ENCODE measurements at regions not wholly inside any gene's neighbourhood (a gene's known extent, or its start where the extent isn't known, plus 50 kb on each side); places are given as distances from the start of the nearest gene placed in this dataset.
"Not testable (repeated sequence)": the region's sequence is repeated elsewhere in the genome, so short reads cannot be mapped to it uniquely, and the experiment has no call there.

DNA sequence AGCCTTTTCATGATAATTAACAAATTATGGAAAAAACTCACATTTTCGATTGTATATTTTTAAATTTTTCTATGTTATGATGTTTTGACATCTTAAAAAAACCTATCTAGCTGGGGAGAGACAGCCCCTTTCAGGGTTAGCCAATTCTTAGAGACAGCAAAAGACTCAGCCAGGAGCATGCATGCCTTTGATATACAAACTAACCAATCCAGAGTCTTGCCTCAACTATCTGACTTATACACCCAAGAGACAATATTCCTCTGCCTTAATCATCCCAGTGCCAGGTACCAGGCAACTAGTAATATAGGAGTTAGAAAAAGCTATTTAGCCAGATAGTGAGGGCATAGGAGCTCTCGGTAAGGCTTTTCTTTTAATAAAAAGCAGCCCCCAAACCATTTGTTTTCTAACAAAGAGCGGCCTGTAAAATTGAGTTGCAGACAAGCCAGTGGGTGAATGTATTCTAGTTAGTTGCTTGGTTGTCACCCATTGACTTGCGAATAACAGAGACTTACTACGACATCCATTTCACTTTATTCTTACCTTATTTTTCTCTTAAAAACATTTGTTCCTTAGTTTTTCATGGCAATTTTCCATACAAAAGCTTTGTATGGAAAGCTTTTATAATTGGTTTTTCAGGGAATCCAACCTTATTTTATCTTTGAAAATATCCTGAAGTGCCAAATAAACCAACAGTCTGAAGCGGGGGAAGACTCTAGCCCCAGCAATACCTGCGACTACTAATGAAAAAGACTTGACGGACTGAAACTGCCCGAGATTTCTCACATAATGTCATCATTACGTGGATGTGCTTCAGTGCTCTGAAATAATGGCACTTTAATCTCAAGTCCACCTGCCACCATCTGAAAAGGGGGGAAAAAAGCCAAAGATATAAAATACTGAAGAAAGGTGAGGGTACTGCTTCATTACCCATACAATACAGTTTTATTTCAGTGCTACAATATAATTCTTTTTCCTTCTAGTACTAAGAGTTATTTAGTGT, 64.6 kb upstream of the ATP2C1 start:
- ChIA-PET CTCF (no interaction called here), POLR2A (no interaction called here)
- DNase-seq (ENCODE audit: extremely low spot score), result no peak
- TF ChIP-seq ELF4 (IDR thresholded peaks at IDR 0.05) (no peak), TARDBP (IDR thresholded peaks at IDR 0.05) (no peak), ARNT (IDR thresholded peaks at IDR 0.05) (no peak), FOXK2 (IDR thresholded peaks at IDR 0.05) (no peak), CTBP1 (IDR thresholded peaks at IDR 0.05; ENCODE audit: borderline replicate concordance) (no peak), FOXA1 (IDR thresholded peaks at IDR 0.05) (no peak), LEF1 (IDR thresholded peaks at IDR 0.05; ENCODE audit: borderline replicate concordance) (no peak), NFRKB (IDR thresholded peaks at IDR 0.05) (no peak), SP1 (IDR thresholded peaks at IDR 0.05) (no peak), L3MBTL2 (conservative IDR thresholded peaks at IDR 0.05) (no peak), BHLHE40 (IDR thresholded peaks at IDR 0.05; ENCODE audit: borderline replicate concordance) (no peak), FOXM1 (IDR thresholded peaks at IDR 0.05; ENCODE audit: borderline replicate concordance) (no peak), SUZ12 (IDR thresholded peaks at IDR 0.05) (no peak), HDGF (IDR thresholded peaks at IDR 0.05; ENCODE audit: borderline replicate concordance) (no peak), ZNF384 (IDR thresholded peaks at IDR 0.05) (no peak)
- TF ChIP-seq, protein P1, sequence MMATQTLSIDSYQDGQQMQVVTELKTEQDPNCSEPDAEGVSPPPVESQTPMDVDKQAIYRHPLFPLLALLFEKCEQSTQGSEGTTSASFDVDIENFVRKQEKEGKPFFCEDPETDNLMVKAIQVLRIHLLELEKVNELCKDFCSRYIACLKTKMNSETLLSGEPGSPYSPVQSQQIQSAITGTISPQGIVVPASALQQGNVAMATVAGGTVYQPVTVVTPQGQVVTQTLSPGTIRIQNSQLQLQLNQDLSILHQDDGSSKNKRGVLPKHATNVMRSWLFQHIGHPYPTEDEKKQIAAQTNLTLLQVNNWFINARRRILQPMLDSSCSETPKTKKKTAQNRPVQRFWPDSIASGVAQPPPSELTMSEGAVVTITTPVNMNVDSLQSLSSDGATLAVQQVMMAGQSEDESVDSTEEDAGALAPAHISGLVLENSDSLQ (IDR thresholded peaks at IDR 0.05), result no peak

DNA sequence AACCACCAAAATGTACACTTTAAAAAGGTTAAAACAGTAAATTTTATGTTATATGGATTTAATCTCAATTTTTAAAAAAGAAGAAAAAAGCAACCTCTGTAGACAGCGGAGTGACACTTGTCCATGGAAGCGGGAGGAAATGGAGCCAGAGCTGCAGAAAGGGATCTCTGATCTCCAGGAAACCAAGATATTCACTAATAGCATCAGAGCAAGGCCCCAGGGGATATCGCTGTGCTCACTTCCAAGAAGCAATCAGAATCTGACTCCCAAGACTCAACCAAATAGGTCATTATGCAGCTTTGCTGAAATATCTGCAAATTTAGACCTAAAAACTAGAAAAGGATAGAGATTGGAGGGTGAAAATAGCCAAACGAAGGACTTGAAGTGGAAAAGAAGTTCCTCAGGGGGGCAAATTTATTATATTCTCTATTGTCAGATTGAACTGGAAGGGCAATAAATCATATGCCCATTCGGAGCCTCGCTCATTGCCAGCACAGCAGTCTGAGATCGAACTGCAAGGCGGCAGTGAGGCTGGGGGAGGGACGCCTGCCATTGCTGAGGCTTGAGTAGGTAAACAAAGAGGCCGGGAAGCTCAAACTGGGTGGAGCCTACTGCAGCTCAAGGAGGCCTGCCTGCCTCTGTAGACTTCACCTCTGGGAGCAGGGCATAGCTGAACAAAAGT, 62.0 kb upstream of the ATP2C1 start:
- POLR2A ChIA-PET, result interaction anchor here (0.8 to 1.9 kb wide), 2 partner anchors 62 to 84 kb away, joined by 3 to 7 read pairs; partner anchors contain the start of gene ATP2C1
- CTCF ChIA-PET, result no interaction called here
- TF ChIP-seq, protein P1 (IDR thresholded peaks at IDR 0.05), result peak; percentile 86
- no peak for TF ChIP-seq CTBP1 (IDR thresholded peaks at IDR 0.05; ENCODE audit: borderline replicate concordance)
- DNase-seq (ENCODE audit: extremely low spot score), result peak; percentile 28

DNA sequence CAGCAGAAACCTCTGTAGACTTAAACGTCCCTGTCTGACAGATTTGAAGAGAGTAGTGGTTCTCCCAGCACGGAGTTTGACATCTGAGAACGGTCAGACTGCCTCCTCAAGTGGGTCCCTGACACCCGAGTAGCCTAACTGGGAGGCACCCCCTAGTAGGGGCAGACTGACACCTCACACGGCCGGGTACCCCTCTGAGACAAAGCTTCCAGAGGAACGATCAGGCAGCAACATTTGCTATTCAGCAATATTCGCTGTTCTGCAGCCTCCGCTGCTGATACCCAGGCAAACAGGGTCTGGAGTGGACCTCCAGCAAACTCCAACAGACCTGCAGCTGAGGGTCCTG, 61.5 kb upstream of the ATP2C1 start:
- POLR2A ChIA-PET, result interaction anchor here (0.8 to 1.9 kb wide), 2 partner anchors 61 to 85 kb away, joined by 3 to 7 read pairs; partner anchors contain the start of gene ATP2C1
- CTCF ChIA-PET; DNase-seq (ENCODE audit: extremely low spot score): not testable (repeated sequence)

DNA sequence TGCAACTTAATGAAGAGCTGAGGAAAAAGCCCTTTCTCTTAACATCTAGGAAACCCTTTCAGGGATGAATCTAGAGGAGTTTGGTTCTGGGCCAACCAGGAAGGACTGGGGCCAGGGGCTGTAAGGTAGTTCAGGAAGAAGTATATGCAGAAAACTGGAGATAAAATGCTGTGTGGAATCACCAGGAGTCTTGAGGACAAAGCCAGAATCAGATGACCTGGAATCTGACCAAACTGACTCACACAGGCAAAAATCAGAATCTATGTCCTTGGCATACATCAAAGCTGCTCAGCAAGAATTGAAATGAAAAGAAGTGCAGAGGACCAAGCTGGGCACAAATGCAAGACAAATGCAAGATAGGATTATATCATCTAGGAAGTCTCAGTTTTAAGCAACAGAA, 59.4 kb upstream of the ATP2C1 start:
- no peak for TF ChIP-seq NFRKB (IDR thresholded peaks at IDR 0.05)
- TF ChIP-seq SUZ12 (IDR thresholded peaks at IDR 0.05), result no peak
- TF ChIP-seq FOXK2 (IDR thresholded peaks at IDR 0.05), result no peak
- no peak for TF ChIP-seq FOXM1 (IDR thresholded peaks at IDR 0.05; ENCODE audit: borderline replicate concordance)
- no peak for TF ChIP-seq L3MBTL2 (conservative IDR thresholded peaks at IDR 0.05)
- TF ChIP-seq ZNF384 (IDR thresholded peaks at IDR 0.05), result no peak
- TF ChIP-seq FOXA1 (IDR thresholded peaks at IDR 0.05), result no peak
- no peak for TF ChIP-seq TARDBP (IDR thresholded peaks at IDR 0.05)
- no peak for TF ChIP-seq ELF4 (IDR thresholded peaks at IDR 0.05)
- no peak for TF ChIP-seq BHLHE40 (IDR thresholded peaks at IDR 0.05; ENCODE audit: borderline replicate concordance)
- no peak for TF ChIP-seq ARNT (IDR thresholded peaks at IDR 0.05)
- TF ChIP-seq CTBP1 (IDR thresholded peaks at IDR 0.05; ENCODE audit: borderline replicate concordance), result no peak
- TF ChIP-seq LEF1 (IDR thresholded peaks at IDR 0.05; ENCODE audit: borderline replicate concordance), result no peak
- no peak for TF ChIP-seq HDGF (IDR thresholded peaks at IDR 0.05; ENCODE audit: borderline replicate concordance)
- no peak for TF ChIP-seq SP1 (IDR thresholded peaks at IDR 0.05)
- TF ChIP-seq, protein P1 (IDR thresholded peaks at IDR 0.05), result no peak
- DNase-seq (ENCODE audit: extremely low spot score), result no peak
- ChIA-PET POLR2A (no interaction called here), CTCF (no interaction called here)

DNA sequence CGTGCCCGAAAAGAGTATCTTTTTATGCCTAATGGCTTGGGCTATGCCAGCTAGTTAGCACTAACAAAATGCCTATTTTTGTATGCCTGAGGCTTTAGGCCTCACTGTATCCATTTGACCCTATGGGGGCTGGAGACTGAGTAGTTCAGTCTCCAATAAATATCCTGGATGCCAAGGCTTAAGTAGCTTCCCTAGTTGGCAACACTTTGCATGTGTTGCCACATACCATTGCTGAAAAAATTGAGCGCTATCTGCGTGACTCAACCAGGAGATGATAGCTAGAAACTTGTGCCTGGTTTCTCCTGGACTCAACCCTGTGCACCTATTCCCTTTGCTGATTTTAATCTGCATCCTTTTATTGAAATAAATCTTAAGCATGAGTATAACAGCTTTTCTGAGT, 58.4 kb upstream of the ATP2C1 start:
- no peak for DNase-seq (ENCODE audit: extremely low spot score)
- ChIA-PET POLR2A (interaction anchor here (1.6 kb wide), 1 partner anchor 58 kb away, joined by 3 read pairs; the partner anchor contains the start of gene ATP2C1), CTCF (interaction anchor here (0.6 kb wide), 1 partner anchor 18 kb away, joined by 4 read pairs; no protein-coding TSS in a partner anchor)
- no peak for TF ChIP-seq FOXA1 (IDR thresholded peaks at IDR 0.05)
- TF ChIP-seq SUZ12 (IDR thresholded peaks at IDR 0.05), result no peak
- no peak for TF ChIP-seq ZNF384 (IDR thresholded peaks at IDR 0.05)
- TF ChIP-seq BHLHE40 (IDR thresholded peaks at IDR 0.05; ENCODE audit: borderline replicate concordance), result no peak
- no peak for TF ChIP-seq ELF4 (IDR thresholded peaks at IDR 0.05)

DNA sequence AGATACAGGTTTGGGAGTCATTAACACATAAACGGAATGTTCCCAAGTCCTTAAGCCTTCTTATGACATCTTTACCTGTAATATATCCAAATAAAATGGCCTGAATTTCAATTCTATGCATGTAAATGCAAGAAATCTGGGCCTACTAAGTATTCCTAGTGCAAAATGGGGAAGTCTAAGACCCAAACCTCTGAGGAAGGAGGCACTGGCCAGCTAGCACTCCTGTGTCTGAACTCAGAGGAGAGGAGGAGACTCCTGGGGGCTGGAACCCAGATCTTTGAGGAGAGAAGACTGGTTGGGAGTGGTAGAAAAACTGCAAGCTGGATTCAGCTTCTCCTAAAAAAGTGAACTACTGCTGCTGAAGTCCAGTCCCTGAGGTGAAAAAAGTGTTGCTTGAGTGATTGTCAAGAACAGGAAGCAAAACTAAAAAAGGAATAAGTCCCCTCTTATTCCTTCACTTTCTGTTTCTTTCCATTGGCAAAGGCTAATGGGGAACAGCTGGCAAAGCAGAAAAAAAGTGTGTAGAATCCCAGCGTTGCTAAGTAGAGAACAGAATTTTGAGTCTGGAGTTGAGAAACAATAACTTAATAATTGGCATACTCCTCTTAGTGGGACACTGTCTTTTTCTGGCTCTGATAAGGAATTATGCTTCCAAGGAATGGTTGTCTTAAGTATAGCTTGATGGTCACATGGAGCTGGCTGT, 54.8 kb upstream of the ATP2C1 start:
- POLR2A ChIA-PET, result interaction anchor here (1.5 kb wide), 1 partner anchor 55 kb away, joined by 3 read pairs; the partner anchor contains the start of gene ATP2C1
- TF ChIP-seq FOXK2 (IDR thresholded peaks at IDR 0.05) (no peak), CTBP1 (IDR thresholded peaks at IDR 0.05; ENCODE audit: borderline replicate concordance) (no peak), LEF1 (IDR thresholded peaks at IDR 0.05; ENCODE audit: borderline replicate concordance) (no peak), FOXA1 (IDR thresholded peaks at IDR 0.05) (no peak), ZNF384 (IDR thresholded peaks at IDR 0.05) (no peak), SUZ12 (IDR thresholded peaks at IDR 0.05) (no peak), FOXM1 (IDR thresholded peaks at IDR 0.05; ENCODE audit: borderline replicate concordance) (no peak), TARDBP (IDR thresholded peaks at IDR 0.05) (no peak)
- CTCF ChIA-PET, result no interaction called here
- DNase-seq (ENCODE audit: extremely low spot score), result no peak
